Umbilical cord (tissue), 1 donor: ENCODE measurements at regions not wholly inside any gene's neighbourhood (a gene's known extent, or its start where the extent isn't known, plus 50 kb on each side); places are given as distances from the start of the nearest gene placed in this dataset.
"Not testable (repeated sequence)": the region's sequence is repeated elsewhere in the genome, so short reads cannot be mapped to it uniquely, and the experiment has no call there.

ENCODE experiments used
- DNase-seq: peaks from one replicate; pipeline ENCODE4 v3.0.0-alpha.2; 2015; ENCODE audit warnings: low spot score

GRCh38 chr14:105917136-105917932, 391.0 kb downstream of the TMEM121 start:
- not testable (repeated sequence) for DNase-seq

- no peak for DNase-seq
Observed at GRCh38 chr14:105917933-105918436, 391.6 kb downstream of the TMEM121 start.

GRCh38 chr14:105918496-105919262, 392.3 kb downstream of the TMEM121 start:
- DNase-seq = no peak

GRCh38 chr14:105919458-105920150, 393.2 kb downstream of the TMEM121 start:
- no peak for DNase-seq

- DNase-seq = not testable (repeated sequence)
Observed at GRCh38 chr14:105920151-105920700, 393.8 kb downstream of the TMEM121 start.

- not testable (repeated sequence) for DNase-seq
Observed at GRCh38 chr14:105920803-105921755, 394.7 kb downstream of the TMEM121 start.

GRCh38 chr14:105921781-105922180, 395.4 kb downstream of the TMEM121 start:
- not testable (repeated sequence) for DNase-seq

GRCh38 chr14:105923520-105924191, 397.3 kb downstream of the TMEM121 start:
- DNase-seq = not testable (repeated sequence)

GRCh38 chr14:105924951-105925591, 398.7 kb downstream of the TMEM121 start:
- no peak for DNase-seq

GRCh38 chr14:105925615-105926372, 399.4 kb downstream of the TMEM121 start:
- no peak for DNase-seq

- DNase-seq = no peak
Observed at GRCh38 chr14:105926373-105927095, 400.2 kb downstream of the TMEM121 start.

- no peak for DNase-seq
Observed at GRCh38 chr14:105927096-105928060, 401.0 kb downstream of the TMEM121 start.

- DNase-seq = not testable (repeated sequence)
Observed at GRCh38 chr14:105928171-105929111, 402.1 kb downstream of the TMEM121 start.

GRCh38 chr14:105929327-105930081, 403.1 kb downstream of the TMEM121 start:
- no peak for DNase-seq

- no peak for DNase-seq
Observed at GRCh38 chr14:105930572-105930971, 404.2 kb downstream of the TMEM121 start.
